Erythroblast (primary cell): ENCODE measurements at regions not wholly inside any gene's neighbourhood (a gene's known extent, or its start where the extent isn't known, plus 50 kb on each side); places are given as distances from the start of the nearest gene placed in this dataset.

Experiments used
- GATA1 ChIP-seq: IDR thresholded peaks from 2 replicates; pipeline ENCODE4 v1.6.1; 2011; ENCODE audit warnings: low read depth, mild to moderate bottlenecking, control low read depth, low read length, moderate library complexity
- POLR2A ChIP-seq: IDR thresholded peaks from 2 replicates; pipeline ENCODE4 v1.6.1; 2011; ENCODE audit warnings: mild to moderate bottlenecking, low read length

GRCh38 chr2:161044095-161044865 lies 115.9 kb upstream of the TANK start:
- TF ChIP-seq POLR2A = no peak
- TF ChIP-seq GATA1 = no peak
